ENCODE measurements at regions not wholly inside any gene's neighbourhood (a gene's known extent, or its start where the extent isn't known, plus 50 kb on each side); places are given as distances from the start of the nearest gene placed in this dataset.

DNA sequence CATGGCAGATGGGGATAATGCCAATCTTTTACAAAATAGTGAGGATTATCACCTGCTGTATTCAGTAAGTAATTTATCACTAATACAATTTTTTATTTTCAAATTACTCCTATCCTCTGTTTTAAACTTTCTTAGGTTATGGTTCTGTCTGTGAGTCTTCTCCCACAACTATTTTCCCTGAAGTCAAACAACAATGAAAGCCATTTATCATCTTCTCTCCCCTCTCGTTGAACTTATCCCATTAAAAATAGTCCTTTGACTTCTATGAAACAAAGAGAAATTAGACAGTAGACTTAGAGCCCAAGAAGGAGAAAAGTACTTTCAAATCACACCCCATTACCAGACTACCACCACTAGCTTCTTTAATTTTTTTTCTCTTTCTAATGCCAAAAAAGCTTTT is 147.7 kb downstream of the SIM1 start:
- TF ChIP-seq, protein P1, sequence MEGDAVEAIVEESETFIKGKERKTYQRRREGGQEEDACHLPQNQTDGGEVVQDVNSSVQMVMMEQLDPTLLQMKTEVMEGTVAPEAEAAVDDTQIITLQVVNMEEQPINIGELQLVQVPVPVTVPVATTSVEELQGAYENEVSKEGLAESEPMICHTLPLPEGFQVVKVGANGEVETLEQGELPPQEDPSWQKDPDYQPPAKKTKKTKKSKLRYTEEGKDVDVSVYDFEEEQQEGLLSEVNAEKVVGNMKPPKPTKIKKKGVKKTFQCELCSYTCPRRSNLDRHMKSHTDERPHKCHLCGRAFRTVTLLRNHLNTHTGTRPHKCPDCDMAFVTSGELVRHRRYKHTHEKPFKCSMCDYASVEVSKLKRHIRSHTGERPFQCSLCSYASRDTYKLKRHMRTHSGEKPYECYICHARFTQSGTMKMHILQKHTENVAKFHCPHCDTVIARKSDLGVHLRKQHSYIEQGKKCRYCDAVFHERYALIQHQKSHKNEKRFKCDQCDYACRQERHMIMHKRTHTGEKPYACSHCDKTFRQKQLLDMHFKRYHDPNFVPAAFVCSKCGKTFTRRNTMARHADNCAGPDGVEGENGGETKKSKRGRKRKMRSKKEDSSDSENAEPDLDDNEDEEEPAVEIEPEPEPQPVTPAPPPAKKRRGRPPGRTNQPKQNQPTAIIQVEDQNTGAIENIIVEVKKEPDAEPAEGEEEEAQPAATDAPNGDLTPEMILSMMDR (IDR thresholded peaks at IDR 0.05; ENCODE audit: insufficient read depth, low read length, poor library complexity, severe bottlenecking) = no peak
- no peak for TF ChIP-seq EZH2phosphoT487 (conservative IDR thresholded peaks at IDR 0.05; ENCODE audit: low read length)
